ENCODE measurements at regions not wholly inside any gene's neighbourhood (a gene's known extent, or its start where the extent isn't known, plus 50 kb on each side); places are given as distances from the start of the nearest gene placed in this dataset.

DNA sequence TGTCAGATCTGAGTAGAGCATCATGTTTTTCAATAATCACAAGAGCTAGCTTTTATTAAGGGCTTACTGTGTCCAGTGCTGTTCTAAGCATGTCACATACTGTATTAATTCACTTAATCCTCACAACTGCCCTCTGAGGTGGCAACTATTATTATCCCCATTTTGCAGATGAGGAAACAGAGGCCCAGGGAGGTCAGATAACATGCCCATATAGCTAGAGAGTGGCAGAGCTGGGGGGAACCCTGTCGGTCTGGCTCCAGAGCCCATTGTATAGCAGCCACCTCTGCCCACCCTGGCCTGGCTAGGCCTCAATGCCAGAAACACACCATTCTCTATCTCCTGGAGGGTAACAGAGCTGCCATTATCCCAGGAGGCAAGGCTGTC lies 113.2 kb downstream of the B3GNT2 start:
- TF ChIP-seq, protein P1, sequence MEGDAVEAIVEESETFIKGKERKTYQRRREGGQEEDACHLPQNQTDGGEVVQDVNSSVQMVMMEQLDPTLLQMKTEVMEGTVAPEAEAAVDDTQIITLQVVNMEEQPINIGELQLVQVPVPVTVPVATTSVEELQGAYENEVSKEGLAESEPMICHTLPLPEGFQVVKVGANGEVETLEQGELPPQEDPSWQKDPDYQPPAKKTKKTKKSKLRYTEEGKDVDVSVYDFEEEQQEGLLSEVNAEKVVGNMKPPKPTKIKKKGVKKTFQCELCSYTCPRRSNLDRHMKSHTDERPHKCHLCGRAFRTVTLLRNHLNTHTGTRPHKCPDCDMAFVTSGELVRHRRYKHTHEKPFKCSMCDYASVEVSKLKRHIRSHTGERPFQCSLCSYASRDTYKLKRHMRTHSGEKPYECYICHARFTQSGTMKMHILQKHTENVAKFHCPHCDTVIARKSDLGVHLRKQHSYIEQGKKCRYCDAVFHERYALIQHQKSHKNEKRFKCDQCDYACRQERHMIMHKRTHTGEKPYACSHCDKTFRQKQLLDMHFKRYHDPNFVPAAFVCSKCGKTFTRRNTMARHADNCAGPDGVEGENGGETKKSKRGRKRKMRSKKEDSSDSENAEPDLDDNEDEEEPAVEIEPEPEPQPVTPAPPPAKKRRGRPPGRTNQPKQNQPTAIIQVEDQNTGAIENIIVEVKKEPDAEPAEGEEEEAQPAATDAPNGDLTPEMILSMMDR (IDR thresholded peaks at IDR 0.05), result no peak
- no peak for TF ChIP-seq POLR2A (IDR thresholded peaks at IDR 0.05)

All from uterus (tissue), 2 donors.